MCF 10A (cell line): ENCODE measurements at regions not wholly inside any gene's neighbourhood (a gene's known extent, or its start where the extent isn't known, plus 50 kb on each side); places are given as distances from the start of the nearest gene placed in this dataset.

Experiments
- BruUV-seq: library from RNA; stranded (reverse); fragments of 400-500 nt; replicated peaks from 2 replicates; lab custom pipeline; 2021; lab: Mats Ljungman, UMichigan
- CTCF ChIA-PET: fragments of 300-600 bp; sonication (Branson Sonifier 250); formaldehyde crosslinking; extraction: SDS; loops from one replicate; lab custom pipeline; 2021; ENCODE audit warnings: antibody characterized with exemption, inconsistent platforms; lab: Yijun Ruan, JAX
- POLR2A ChIA-PET: fragments of 300-600, 350-650 bp; sonication (Branson Sonifier 250); formaldehyde crosslinking; extraction: SDS; loops from one replicate; lab custom pipeline; 2020; ENCODE audit warnings: antibody characterized with exemption, inconsistent platforms; lab: Yijun Ruan, JAX
- DNase-seq: peaks from one replicate; pipeline ENCODE4 v3.0.0-alpha.2; 2018; ENCODE audit not compliant: unreplicated experiment
- H3K27ac Mint-ChIP-seq: one replicate; pipeline ENCODE4 v1.8.0; 2022; ENCODE audit warnings: mild to moderate bottlenecking, low read depth, mixed read lengths; ENCODE audit not compliant: unreplicated experiment
- H3K27me3 Mint-ChIP-seq: one replicate; pipeline ENCODE4 v1.8.0; 2022; ENCODE audit warnings: mixed read lengths; ENCODE audit not compliant: insufficient read depth, unreplicated experiment
- H3K36me3 Mint-ChIP-seq: one replicate; pipeline ENCODE4 v1.8.0; 2022; ENCODE audit warnings: mild to moderate bottlenecking, moderate library complexity, mixed read lengths; ENCODE audit not compliant: insufficient read depth, unreplicated experiment
- H3K4me1 Mint-ChIP-seq: one replicate; pipeline ENCODE4 v1.8.0; 2022; ENCODE audit warnings: mixed read lengths; ENCODE audit not compliant: insufficient read depth, unreplicated experiment
- H3K4me3 Mint-ChIP-seq: one replicate; pipeline ENCODE4 v1.8.0; 2022; ENCODE audit warnings: mild to moderate bottlenecking, moderate library complexity, mixed read lengths; ENCODE audit not compliant: unreplicated experiment
- H3K9me3 Mint-ChIP-seq: one replicate; pipeline ENCODE4 v1.8.0; 2022; ENCODE audit warnings: mixed read lengths; ENCODE audit not compliant: unreplicated experiment
- CTCF ChIP-seq: fragments of 200-600 bp; IDR thresholded peaks from one replicate; pipeline ENCODE4 v1.8.0; 2022; ENCODE audit warnings: antibody characterized with exemption, mild to moderate bottlenecking; ENCODE audit not compliant: unreplicated experiment
- intact Hi-C: fragments of 100-400 bp; cut with micrococcal nuclease; formaldehyde crosslinking; loops from 2 replicates; pipeline ENCODE4 v1.14.1; 2022

GRCh38 chr4:10898072-10898471, 213.5 kb upstream of the CLNK start:
- BruUV-seq, result no TSS peak
- no peak for DNase-seq
- TF ChIP-seq CTCF, result no peak
- peaks cover 61% of the 10 kb centered on the region for H3K9me3 Mint-ChIP-seq
- no peaks in the 10 kb centered on the region for H3K36me3 Mint-ChIP-seq
- intact Hi-C loops, result no loop called here
- POLR2A ChIA-PET, result no interaction called here
- no peaks in the 10 kb centered on the region for H3K4me1 Mint-ChIP-seq
- CTCF ChIA-PET, result no interaction called here
- H3K27me3 Mint-ChIP-seq, result no peaks in the 10 kb centered on the region
- no peak overlapping the region for H3K4me3 Mint-ChIP-seq
- no peak overlapping the region for H3K27ac Mint-ChIP-seq

- intact Hi-C loops, result no loop called here
- BruUV-seq, result no TSS peak
- Mint-ChIP-seq H3K27me3 (no peaks in the 10 kb centered on the region), H3K4me1 (no peaks in the 10 kb centered on the region), H3K4me3 (no peak overlapping the region), H3K27ac (no peak overlapping the region), H3K36me3 (no peaks in the 10 kb centered on the region), H3K9me3 (peaks cover 61% of the 10 kb centered on the region)
- no peak for DNase-seq
- ChIA-PET POLR2A (no interaction called here), CTCF (interaction anchor here (0.6 kb wide), 1 partner anchor 16 kb away, joined by 5 read pairs; no protein-coding TSS in a partner anchor)
- no peak for TF ChIP-seq CTCF
These were observed 212.5 kb upstream of the CLNK start for GRCh38 chr4:10897076-10897475.

GRCh38 chr4:10893395-10893794, 208.8 kb upstream of the CLNK start:
- H3K27ac Mint-ChIP-seq, result no peak overlapping the region
- CTCF ChIA-PET, result interaction anchor here (1.0 kb wide), 1 partner anchor 14 kb away, joined by 3 read pairs; no protein-coding TSS in a partner anchor
- no peak for TF ChIP-seq CTCF

GRCh38 chr4:10891866-10892265, 207.3 kb upstream of the CLNK start:
- Mint-ChIP-seq H3K27ac (no peak overlapping the region), H3K27me3 (no peaks in the 10 kb centered on the region), H3K9me3 (peaks cover 57% of the 10 kb centered on the region), H3K4me1 (no peaks in the 10 kb centered on the region), H3K36me3 (no peaks in the 10 kb centered on the region), H3K4me3 (no peak overlapping the region)
- BruUV-seq, result no TSS peak
- ChIA-PET CTCF (interaction anchor here (0.6 to 1.2 kb wide), 5 partner anchors 9 to 507 kb away, joined by 3 to 4 read pairs (median 3); no protein-coding TSS in a partner anchor), POLR2A (no interaction called here)
- no peak for TF ChIP-seq CTCF
- intact Hi-C loops, result no loop called here
- peak; percentile 14 for DNase-seq

More at GRCh38 chr4:10893395-10893794, 208.8 kb upstream of the CLNK start:
- no peaks in the 10 kb centered on the region for H3K36me3 Mint-ChIP-seq
- no peaks in the 10 kb centered on the region for H3K27me3 Mint-ChIP-seq
- POLR2A ChIA-PET, result no interaction called here
- intact Hi-C loops, result no loop called here
- no TSS peak for BruUV-seq
- H3K4me3 Mint-ChIP-seq, result no peak overlapping the region
- peaks cover 59% of the 10 kb centered on the region for H3K9me3 Mint-ChIP-seq
- peak; percentile 14 for DNase-seq
- H3K4me1 Mint-ChIP-seq, result no peaks in the 10 kb centered on the region
